GM21526 (cell line): ENCODE measurements at regions not wholly inside any gene's neighbourhood (a gene's known extent, or its start where the extent isn't known, plus 50 kb on each side); places are given as distances from the start of the nearest gene placed in this dataset.

ENCODE experiments used
- ATAC-seq: cut with Tn5 transposase; IDR thresholded peaks from one replicate; pipeline ENCODE4 v1.9.1; 2021; ENCODE audit warnings: moderate library complexity; ENCODE audit not compliant: unreplicated experiment, low FRiP score

DNA sequence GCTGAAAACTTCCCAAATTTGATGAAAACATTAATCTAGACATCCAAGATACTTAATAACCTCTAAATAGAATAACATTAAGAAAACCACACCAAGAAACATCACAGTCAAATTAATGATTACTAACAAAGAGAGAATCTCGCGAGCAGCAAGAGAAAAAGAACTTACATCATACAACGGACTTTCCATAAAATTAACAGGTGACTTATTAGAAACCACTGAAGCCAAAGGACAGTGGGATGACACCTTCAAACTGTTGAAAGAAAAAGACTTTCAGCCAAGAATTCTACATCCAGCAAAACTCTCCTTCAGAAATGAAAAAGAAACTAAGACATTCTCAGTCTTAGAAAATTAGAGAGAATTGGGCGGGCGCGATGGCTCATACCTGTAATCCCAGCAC is 232.0 kb downstream of the SNCA start:
- no peak for ATAC-seq

GRCh38 chr4:89599026-89599425 is 237.9 kb downstream of the SNCA start:
- no peak for ATAC-seq

- no peak for ATAC-seq
Measured at GRCh38 chr4:89598602-89599001, 238.4 kb downstream of the SNCA start.

- no peak for ATAC-seq
Measured at GRCh38 chr4:89595125-89595789, 241.7 kb downstream of the SNCA start.

DNA sequence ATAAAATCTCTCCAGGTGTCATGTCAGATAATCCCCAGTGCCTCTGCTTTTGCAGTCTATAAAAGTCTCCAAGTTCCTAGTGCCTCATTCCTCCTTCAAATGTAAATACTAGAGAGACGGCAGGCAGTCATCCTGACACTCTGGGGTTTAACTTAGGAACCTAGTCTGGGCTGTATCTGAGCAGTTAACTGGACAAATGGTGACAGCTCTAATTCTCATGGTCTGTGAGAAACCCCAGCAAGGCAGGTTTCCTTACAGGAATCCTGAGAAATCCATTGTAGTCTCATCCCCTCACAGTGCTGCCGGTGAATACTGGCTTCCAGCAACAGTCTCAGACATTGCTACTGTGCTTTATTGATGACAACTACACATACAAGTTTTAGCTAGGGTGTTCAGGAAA is 246.8 kb downstream of the SNCA start:
- ATAC-seq, result no peak

GRCh38 chr4:89588421-89588820 is 248.5 kb downstream of the SNCA start:
- ATAC-seq, result no peak

DNA sequence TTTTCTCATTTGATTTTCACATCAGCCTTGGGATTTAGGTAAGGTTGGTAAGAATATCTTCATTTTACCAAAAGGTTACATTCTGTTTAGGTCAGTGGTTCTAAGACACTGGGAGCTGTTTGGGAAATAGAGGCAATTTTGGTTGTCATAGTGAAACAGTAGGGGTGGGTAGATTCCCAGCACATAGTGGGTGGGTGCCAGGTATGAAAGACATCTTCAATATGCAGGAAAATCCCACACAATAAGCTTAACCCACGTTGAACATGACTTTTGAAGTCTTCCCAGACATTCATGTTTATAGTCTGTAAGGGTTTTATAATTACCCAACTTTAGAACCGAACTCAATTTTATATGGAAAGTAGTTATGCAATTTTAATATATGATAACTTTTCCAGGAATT is 249.6 kb downstream of the SNCA start:
- ATAC-seq, result no peak

GRCh38 chr4:89586864-89587263 is 250.1 kb downstream of the SNCA start:
- ATAC-seq, result no peak

- ATAC-seq, result no peak
Measured at GRCh38 chr4:89586318-89586717, 250.6 kb downstream of the SNCA start.

DNA sequence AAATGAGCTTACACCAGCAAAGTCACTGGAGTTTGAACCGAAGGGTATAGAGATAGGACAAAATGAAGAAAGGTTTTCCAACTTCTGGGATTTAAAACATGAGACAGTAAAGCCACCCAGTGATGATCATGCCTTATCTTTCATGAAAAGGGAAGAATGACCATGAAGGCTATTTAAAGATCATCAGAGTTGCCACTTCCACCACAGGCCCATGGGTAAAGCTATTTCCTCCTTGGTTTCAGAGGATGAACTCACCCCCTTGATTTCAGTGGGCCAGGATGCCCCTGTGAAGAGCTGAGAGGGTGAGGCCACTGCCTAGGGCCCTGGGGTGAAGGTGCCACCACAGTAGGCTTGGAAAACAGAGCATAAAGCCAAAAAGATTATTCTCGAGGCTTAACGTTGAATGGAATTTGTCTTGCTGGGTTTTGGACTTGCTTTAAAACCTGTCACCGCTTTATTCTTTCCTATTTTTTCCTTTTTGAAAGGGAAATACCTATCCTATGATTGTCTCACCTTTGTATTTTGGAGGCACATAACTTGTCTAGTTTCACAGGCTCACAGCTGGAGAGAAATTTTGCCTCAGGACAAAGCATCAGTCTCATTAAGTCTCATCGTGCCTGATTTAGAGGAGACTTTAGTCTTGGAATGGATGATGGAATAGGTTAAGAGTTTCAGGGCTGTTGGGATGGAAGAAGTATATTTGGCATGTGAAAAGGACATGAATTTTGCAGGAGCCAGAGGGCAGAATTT is 254.0 kb downstream of the SNCA start:
- ATAC-seq, result no peak

DNA sequence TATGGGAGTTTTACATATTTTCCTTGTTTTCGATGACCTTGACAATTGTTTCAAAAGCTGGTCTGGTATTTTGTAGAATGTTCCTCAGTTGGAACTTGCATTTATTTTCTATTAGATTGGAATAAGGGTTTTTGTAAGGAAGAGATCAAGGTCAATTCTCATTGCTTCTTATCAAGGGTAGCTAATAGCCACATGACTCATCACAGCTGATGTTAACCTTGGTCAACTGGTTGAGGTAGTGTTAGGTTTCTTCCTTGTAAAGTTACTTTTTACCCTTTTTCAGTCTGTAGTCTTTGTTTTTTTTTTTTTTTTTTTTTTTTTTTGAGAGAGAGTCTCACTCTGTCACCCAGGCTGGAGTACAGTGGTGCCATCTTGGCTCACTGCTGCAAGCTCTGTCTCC is 257.2 kb downstream of the SNCA start:
- ATAC-seq, result no peak

DNA sequence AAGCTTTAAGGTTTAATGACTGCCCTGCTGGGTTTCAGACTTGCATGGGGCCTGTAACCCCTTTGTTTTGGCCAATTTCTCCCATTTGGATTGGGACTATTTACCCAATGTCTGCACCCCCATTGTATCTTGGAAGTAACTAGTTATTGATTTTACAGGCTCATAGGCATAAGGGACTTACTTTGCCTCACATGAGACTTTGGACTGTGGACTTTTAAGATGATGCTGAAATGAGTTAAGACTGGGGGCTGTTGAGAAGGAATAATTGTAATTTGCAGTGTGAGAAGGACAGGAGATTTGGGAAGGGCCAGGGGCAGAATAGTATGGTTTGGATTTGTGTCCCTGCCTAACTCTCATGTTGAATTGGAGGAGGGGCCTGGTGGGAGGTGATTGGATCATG is 260.7 kb downstream of the SNCA start:
- ATAC-seq, result no peak

GRCh38 chr4:89575840-89576239 is 261.1 kb downstream of the SNCA start:
- ATAC-seq, result no peak

DNA sequence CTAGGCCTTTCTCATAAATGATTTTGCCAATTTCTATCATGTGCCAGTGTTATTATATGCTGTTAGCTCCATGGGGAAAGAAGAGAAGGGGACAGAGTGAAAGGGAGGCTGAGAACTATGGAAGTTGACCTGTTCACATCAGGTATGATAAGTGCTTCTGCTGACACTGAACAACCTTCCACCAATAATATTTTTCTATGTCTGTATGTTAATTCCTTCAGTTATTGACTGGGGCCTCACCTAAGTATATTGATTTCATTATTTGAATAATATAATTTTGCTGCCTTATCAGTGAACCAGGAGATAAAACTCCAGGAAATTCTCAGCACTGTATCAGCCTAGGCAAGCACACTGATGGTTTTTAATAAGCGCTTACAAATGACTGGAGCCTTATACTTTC is 262.8 kb downstream of the SNCA start:
- no peak for ATAC-seq

DNA sequence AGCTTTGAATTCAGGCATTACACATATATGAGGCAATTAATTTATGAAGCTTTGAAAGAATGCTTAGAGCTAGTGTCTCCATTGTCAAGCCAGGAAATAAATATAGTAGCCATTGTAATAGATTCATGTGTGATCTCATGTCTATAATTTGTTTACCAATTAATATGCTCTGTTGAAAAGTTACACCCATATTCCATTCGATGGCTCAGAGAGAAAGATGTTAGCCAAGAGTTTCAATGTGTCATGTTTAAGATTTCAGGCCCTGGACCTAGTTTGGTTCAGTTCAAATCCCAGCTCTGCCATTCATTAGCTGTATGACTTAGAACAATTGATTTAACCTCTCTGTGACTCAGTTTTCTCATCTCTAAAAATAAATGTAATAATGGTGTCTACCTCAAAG is 263.3 kb downstream of the SNCA start:
- no peak for ATAC-seq

DNA sequence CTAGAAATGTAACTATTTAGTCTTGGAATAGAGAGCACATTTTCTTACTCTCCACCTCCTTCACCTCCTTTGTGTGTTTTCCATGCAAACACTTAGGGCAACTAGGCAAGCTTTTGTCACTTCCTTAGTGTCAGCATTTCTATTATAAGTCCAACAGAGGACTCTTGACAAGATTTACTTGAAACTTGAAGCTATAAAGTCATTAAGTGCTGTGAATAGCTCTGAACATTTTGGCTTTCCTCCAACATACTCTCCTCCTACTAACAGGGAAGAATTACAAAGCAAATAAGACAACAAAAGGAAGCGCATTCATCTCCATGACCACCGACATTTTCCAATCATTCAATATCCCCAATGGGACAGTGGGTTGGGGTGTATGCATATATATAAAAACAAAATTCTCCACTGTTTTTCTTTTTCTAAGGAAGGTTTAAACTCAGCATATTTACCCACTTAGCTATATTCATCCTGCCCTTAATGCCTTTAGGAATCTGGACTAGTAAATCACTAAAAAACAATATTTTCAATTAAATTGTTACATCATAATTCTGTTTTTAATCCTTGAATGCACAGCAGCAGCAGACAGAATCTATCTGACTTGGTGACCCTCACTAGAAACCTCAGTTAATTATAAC is 264.6 kb downstream of the SNCA start:
- no peak for ATAC-seq

GRCh38 chr4:89570931-89571330 is 263.3 kb upstream of the GPRIN3 start:
- ATAC-seq, result no peak

DNA sequence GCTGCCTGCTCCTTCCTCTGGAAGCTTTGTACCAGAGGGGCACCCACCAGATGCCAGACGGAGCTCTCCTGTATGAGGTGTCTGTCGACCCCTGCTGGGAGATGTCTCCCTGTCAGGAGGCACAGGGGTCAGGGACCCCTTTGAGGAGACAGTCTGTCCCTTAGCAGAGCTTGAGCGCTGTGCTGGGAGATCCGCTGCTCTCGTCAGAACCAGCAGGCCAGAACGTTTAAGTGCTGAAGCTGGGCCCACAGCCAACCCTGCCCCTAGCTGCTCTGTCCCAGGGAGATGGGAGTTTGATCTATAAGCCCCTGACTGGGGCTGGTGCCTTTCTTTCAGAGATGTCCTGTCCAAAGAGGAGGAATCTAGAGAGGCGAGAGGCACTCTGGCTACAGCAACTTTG is 260.3 kb upstream of the GPRIN3 start:
- ATAC-seq, result no peak

DNA sequence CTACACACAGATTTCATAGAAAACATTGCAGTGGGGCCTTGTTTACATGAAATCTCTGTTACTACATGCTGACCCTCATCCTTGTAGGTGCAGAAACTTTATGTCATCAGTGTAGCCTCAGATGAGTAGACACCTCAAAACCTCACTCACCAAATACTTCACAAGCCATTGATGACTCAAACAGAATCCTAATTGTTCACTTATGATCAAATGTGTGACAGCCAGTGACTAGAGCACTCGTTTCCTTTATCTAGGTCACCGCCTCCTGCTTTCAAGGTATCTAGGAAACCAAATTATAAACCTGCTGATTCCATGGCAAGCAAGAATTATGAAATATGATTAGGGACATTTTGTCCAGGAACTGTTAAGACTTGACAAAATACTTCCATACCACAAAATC is 255.8 kb upstream of the GPRIN3 start:
- ATAC-seq, result no peak

- ATAC-seq, result no peak
Measured at GRCh38 chr4:89562746-89563145, 255.1 kb upstream of the GPRIN3 start.

DNA sequence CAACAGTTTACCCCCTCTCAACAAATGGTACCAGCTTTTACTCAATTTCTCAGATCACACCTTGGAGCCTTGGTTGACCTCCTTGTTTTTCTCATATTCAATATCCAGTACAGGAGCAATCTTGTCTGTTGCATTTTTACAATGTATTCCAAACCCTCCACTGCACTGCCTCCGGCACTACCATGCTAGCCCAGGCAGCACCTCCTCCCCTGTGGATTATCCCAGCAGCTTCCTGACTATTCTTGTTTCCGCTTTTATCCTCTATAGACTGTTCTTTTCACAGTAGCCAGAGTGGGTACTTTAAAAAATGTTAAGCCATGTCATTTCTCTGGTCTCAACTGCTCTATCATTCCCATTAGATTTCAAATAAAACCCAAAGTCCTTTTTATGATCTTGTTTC is 253.4 kb upstream of the GPRIN3 start:
- no peak for ATAC-seq

- no peak for ATAC-seq
Measured at GRCh38 chr4:89558147-89558546, 250.5 kb upstream of the GPRIN3 start.
